Astrocyte (in vitro differentiated cells and primary cell): ENCODE measurements at regions not wholly inside any gene's neighbourhood (a gene's known extent, or its start where the extent isn't known, plus 50 kb on each side); places are given as distances from the start of the nearest gene placed in this dataset.

ENCODE experiments used
- DNase-seq: peaks from one replicate; pipeline ENCODE4 v3.0.0-alpha.2; 2010; ENCODE audit warnings: low read depth
- FAIRE-seq: peaks from 2 replicates; lab custom pipeline; 2011; peaks lifted over from hg19 to GRCh38; lab: Jason Lieb, UNC
- H2AFZ ChIP-seq: 2 replicates; pipeline ENCODE4 v1.6.0; 2012; ENCODE audit warnings: low read depth, low read length, inconsistent platforms
- H3K27ac ChIP-seq: 2 replicates; pipeline ENCODE4 v1.5.1; 2011; ENCODE audit warnings: low read depth, low read length, inconsistent platforms
- H3K27me3 ChIP-seq: 2 replicates; pipeline ENCODE4 v1.6.0; 2011; ENCODE audit warnings: low read length, inconsistent platforms; ENCODE audit not compliant: insufficient read depth
- H3K36me3 ChIP-seq: 2 replicates; pipeline ENCODE4 v1.5.1; 2011; ENCODE audit warnings: low read length, inconsistent platforms; ENCODE audit not compliant: insufficient read depth
- H3K4me1 ChIP-seq: 2 replicates; pipeline ENCODE4 v1.5.1; 2011; ENCODE audit warnings: low read length, inconsistent platforms; ENCODE audit not compliant: insufficient read depth
- H3K4me2 ChIP-seq: 2 replicates; pipeline ENCODE4 v1.6.0; 2012; ENCODE audit warnings: low read length, inconsistent platforms
- H3K4me3 ChIP-seq: 2 replicates; pipeline ENCODE4 v1.5.1; 2011; ENCODE audit warnings: low read depth, mild to moderate bottlenecking, low read length, inconsistent platforms; ENCODE audit not compliant: insufficient read depth
- H3K79me2 ChIP-seq: 2 replicates; pipeline ENCODE4 v1.6.0; 2012; ENCODE audit warnings: mild to moderate bottlenecking, low read length, inconsistent platforms; ENCODE audit not compliant: insufficient read depth
- H3K9ac ChIP-seq: 2 replicates; pipeline ENCODE4 v1.6.0; 2012; ENCODE audit warnings: mild to moderate bottlenecking, low read length, inconsistent platforms
- H3K9me3 ChIP-seq: 2 replicates; pipeline ENCODE4 v1.5.1; 2012; ENCODE audit warnings: low read depth, mild to moderate bottlenecking, low read length, inconsistent platforms; ENCODE audit not compliant: insufficient read depth
- H4K20me1 ChIP-seq: 2 replicates; pipeline ENCODE4 v1.6.0; 2012; ENCODE audit warnings: low read length, inconsistent platforms; ENCODE audit not compliant: insufficient read depth
- H3K27ac Mint-ChIP-seq: one replicate; pipeline ENCODE4 v1.8.0; 2021; ENCODE audit warnings: mild to moderate bottlenecking, mixed read lengths; ENCODE audit not compliant: unreplicated experiment
- H3K27me3 Mint-ChIP-seq: one replicate; pipeline ENCODE4 v1.8.0; 2021; ENCODE audit warnings: low read depth, mixed read lengths; ENCODE audit not compliant: unreplicated experiment
- H3K36me3 Mint-ChIP-seq: one replicate; pipeline ENCODE4 v1.8.0; 2021; ENCODE audit warnings: low read depth, mixed read lengths; ENCODE audit not compliant: unreplicated experiment
- H3K4me1 Mint-ChIP-seq: one replicate; pipeline ENCODE4 v1.8.0; 2021; ENCODE audit warnings: low read depth, mixed read lengths; ENCODE audit not compliant: unreplicated experiment
- H3K4me3 Mint-ChIP-seq: one replicate; pipeline ENCODE4 v1.8.0; 2021; ENCODE audit warnings: mild to moderate bottlenecking, moderate library complexity, mixed read lengths; ENCODE audit not compliant: unreplicated experiment
- H3K9me3 Mint-ChIP-seq: one replicate; pipeline ENCODE4 v1.8.0; 2021; ENCODE audit warnings: mild to moderate bottlenecking, mixed read lengths; ENCODE audit not compliant: unreplicated experiment
- CTCF ChIP-seq: IDR thresholded peaks from 2 replicates; pipeline ENCODE4 v1.5.1; 2011; ENCODE audit warnings: low read depth, mild to moderate bottlenecking, inconsistent platforms, low read length, moderate library complexity; ENCODE audit not compliant: insufficient read depth
- EZH2 ChIP-seq: IDR thresholded peaks from 2 replicates; pipeline ENCODE4 v1.6.1; 2012; ENCODE audit warnings: mild to moderate bottlenecking, low read length, inconsistent platforms; ENCODE audit not compliant: insufficient read depth

GRCh38 chr1:81679942-81680341 is 120.8 kb upstream of the ADGRL2 start:
- DNase-seq (peak; percentile 38), FAIRE-seq (no peak)
- Histone ChIP-seq H3K27me3 (no peaks in the 10 kb centered on the region), H3K9ac (no peak overlapping the region), H3K4me3 (no peak overlapping the region), H3K79me2 (no peaks in the 10 kb centered on the region), H4K20me1 (no peaks in the 10 kb centered on the region), H3K4me2 (no peak overlapping the region), H3K4me1 (peaks cover 16% of the 10 kb centered on the region), H3K36me3 (no peaks in the 10 kb centered on the region), H3K9me3 (no peaks in the 10 kb centered on the region), H2AFZ (no peak overlapping the region), H3K27ac (no peak overlapping the region)
- Mint-ChIP-seq H3K36me3 (no peaks in the 10 kb centered on the region), H3K9me3 (peaks cover 2% of the 10 kb centered on the region), H3K4me1 (peaks cover 24% of the 10 kb centered on the region), H3K4me3 (no peak overlapping the region), H3K27ac (no peak overlapping the region), H3K27me3 (no peaks in the 10 kb centered on the region)
- TF ChIP-seq EZH2 (no peak), CTCF (no peak)

GRCh38 chr1:81678779-81679178 is 122.0 kb upstream of the ADGRL2 start:
- Mint-ChIP-seq H3K4me1 (peaks cover 28% of the 10 kb centered on the region), H3K4me3 (no peak overlapping the region), H3K9me3 (no peaks in the 10 kb centered on the region), H3K36me3 (no peaks in the 10 kb centered on the region), H3K27me3 (no peaks in the 10 kb centered on the region), H3K27ac (no peak overlapping the region)
- TF ChIP-seq CTCF (no peak), EZH2 (no peak)
- H2AFZ ChIP-seq: no peak overlapping the region
- no peaks in the 10 kb centered on the region for H3K9me3 ChIP-seq
- H3K27me3 ChIP-seq: no peaks in the 10 kb centered on the region
- H3K79me2 ChIP-seq: no peaks in the 10 kb centered on the region
- H3K27ac ChIP-seq: no peak overlapping the region
- no peak for DNase-seq
- no peak overlapping the region for H3K4me2 ChIP-seq
- no peaks in the 10 kb centered on the region for H3K36me3 ChIP-seq
- H3K9ac ChIP-seq: no peak overlapping the region
- no peak overlapping the region for H3K4me3 ChIP-seq
- no peaks in the 10 kb centered on the region for H4K20me1 ChIP-seq
- FAIRE-seq: no peak
- H3K4me1 ChIP-seq: peaks cover 16% of the 10 kb centered on the region

- Histone ChIP-seq H3K9me3 (no peaks in the 10 kb centered on the region), H3K27me3 (no peaks in the 10 kb centered on the region), H3K79me2 (no peaks in the 10 kb centered on the region), H4K20me1 (no peaks in the 10 kb centered on the region), H2AFZ (no peak overlapping the region), H3K4me1 (no peaks in the 10 kb centered on the region), H3K27ac (no peak overlapping the region), H3K9ac (no peak overlapping the region), H3K36me3 (no peaks in the 10 kb centered on the region), H3K4me3 (no peak overlapping the region), H3K4me2 (no peak overlapping the region)
- H3K4me1 Mint-ChIP-seq: peaks cover 9% of the 10 kb centered on the region
- no peak for DNase-seq
- no peak for TF ChIP-seq CTCF
- no peak for TF ChIP-seq EZH2
- H3K27ac Mint-ChIP-seq: no peak overlapping the region
- H3K9me3 Mint-ChIP-seq: peaks cover 2% of the 10 kb centered on the region
- FAIRE-seq: peak; percentile 81
- no peaks in the 10 kb centered on the region for H3K27me3 Mint-ChIP-seq
- no peak overlapping the region for H3K4me3 Mint-ChIP-seq
- H3K36me3 Mint-ChIP-seq: no peaks in the 10 kb centered on the region
Measured at GRCh38 chr1:81672766-81673165, 128.0 kb upstream of the ADGRL2 start.
